Ovary (tissue), 3 donors: ENCODE measurements at regions not wholly inside any gene's neighbourhood (a gene's known extent, or its start where the extent isn't known, plus 50 kb on each side); places are given as distances from the start of the nearest gene placed in this dataset.

Experiments used
- EP300 ChIP-seq: sonication (generic); formaldehyde crosslinking; IDR thresholded peaks from one replicate; pipeline ENCODE4 v1.6.1; 2017; ENCODE audit warnings: antibody characterized with exemption
- POLR2A ChIP-seq: fragments of 450-650 bp; IDR thresholded peaks from one replicate; pipeline ENCODE4 v1.6.1; 2017; ENCODE audit warnings: antibody characterized with exemption, mild to moderate bottlenecking, moderate library complexity
- TF ChIP-seq, protein P1 (sequence below), 3 donors: fragments of 450-650 bp in 2 of 3; fragments of 200-600 bp in 1 of 3; IDR thresholded peaks; one replicate each; pipeline versions ENCODE4 v1.5.1 to v1.8.0; 2016 to 2022; ENCODE audit warnings: antibody characterized with exemption in 3 of 3, mild to moderate bottlenecking in 1 of 3
- donor health status: DM: no; HTN: no; CAD: no.

DNA sequence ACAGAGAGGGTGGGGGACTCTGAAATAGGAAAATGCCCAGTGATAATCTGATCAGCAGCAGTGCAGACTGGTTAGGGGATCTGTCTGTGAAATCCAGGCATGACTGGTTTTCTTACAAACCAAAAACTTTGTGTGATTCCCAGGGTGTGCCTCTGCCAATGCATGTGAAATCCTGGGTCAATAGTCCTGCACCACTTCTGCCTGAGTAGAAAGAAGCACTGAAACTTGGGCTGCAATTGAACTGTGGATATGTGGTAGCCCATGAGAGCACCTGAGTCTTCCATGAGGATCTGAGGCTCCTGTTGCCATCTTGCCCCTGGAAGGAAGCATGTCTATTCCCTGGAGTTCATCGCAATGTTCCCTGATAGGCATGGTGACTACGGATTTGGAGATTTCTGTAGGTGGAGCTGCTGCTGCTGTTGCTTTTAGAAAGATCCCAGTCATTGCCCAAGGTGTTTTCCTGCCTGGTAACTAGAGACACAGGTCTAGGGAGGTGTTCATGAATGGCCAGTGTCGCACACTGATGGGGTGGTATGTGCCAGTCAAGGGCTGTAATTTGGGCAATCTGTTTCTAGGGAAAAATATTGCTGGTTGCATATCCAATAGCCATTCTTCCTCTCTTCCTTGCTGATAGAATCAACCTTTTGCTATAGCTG lies 146.7 kb downstream of the CARTPT start:
- TF ChIP-seq, protein P1, sequence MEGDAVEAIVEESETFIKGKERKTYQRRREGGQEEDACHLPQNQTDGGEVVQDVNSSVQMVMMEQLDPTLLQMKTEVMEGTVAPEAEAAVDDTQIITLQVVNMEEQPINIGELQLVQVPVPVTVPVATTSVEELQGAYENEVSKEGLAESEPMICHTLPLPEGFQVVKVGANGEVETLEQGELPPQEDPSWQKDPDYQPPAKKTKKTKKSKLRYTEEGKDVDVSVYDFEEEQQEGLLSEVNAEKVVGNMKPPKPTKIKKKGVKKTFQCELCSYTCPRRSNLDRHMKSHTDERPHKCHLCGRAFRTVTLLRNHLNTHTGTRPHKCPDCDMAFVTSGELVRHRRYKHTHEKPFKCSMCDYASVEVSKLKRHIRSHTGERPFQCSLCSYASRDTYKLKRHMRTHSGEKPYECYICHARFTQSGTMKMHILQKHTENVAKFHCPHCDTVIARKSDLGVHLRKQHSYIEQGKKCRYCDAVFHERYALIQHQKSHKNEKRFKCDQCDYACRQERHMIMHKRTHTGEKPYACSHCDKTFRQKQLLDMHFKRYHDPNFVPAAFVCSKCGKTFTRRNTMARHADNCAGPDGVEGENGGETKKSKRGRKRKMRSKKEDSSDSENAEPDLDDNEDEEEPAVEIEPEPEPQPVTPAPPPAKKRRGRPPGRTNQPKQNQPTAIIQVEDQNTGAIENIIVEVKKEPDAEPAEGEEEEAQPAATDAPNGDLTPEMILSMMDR (IDR thresholded peaks at IDR 0.05), result no peak
- TF ChIP-seq POLR2A (no peak), EP300 (no peak)
